HepG2 (cell line): ENCODE measurements at regions not wholly inside any gene's neighbourhood (a gene's known extent, or its start where the extent isn't known, plus 50 kb on each side); places are given as distances from the start of the nearest gene placed in this dataset.

Experiments
- CEBPB ChIP-seq: IDR thresholded peaks from 2 replicates; pipeline ENCODE4 v1.6.1; 2011; ENCODE audit warnings: low read depth, low read length, improper control_type of control experiment, borderline replicate concordance
- CTCF ChIP-seq: sonication (generic); formaldehyde crosslinking; IDR thresholded peaks from 2 replicates; pipeline ENCODE4 v1.5.0; 2020; ENCODE audit warnings: mild to moderate bottlenecking, missing genetic modification reagents, moderate library complexity
- FOXP4 ChIP-seq: sonication (generic); formaldehyde crosslinking; IDR thresholded peaks from 2 replicates; pipeline ENCODE4 v1.4.0; 2020; ENCODE audit warnings: missing genetic modification reagents
- ZBTB20 ChIP-seq: sonication (generic); formaldehyde crosslinking; IDR thresholded peaks from 2 replicates; pipeline ENCODE4 v1.8.1; 2023; ENCODE audit warnings: missing genetic modification reagents, low read depth, mild to moderate bottlenecking, borderline replicate concordance
- ZNF275 ChIP-seq: sonication (generic); formaldehyde crosslinking; IDR thresholded peaks from 2 replicates; pipeline ENCODE4 v1.8.0; 2022; ENCODE audit warnings: missing genetic modification reagents, mild to moderate bottlenecking, inconsistent platforms, borderline replicate concordance
- ZNF576 ChIP-seq: sonication (generic); formaldehyde crosslinking; IDR thresholded peaks from 2 replicates; pipeline ENCODE4 v1.4.0; 2020; ENCODE audit warnings: mild to moderate bottlenecking, missing genetic modification reagents

- TF ChIP-seq CTCF (CRISPR knock-in tag) (no peak), FOXP4 (no peak), ZNF576 (no peak), ZNF275 (CRISPR knock-in tag) (no peak), CEBPB (no peak), ZBTB20 (CRISPR knock-in tag) (no peak)
Observed at GRCh38 chr2:133732982-133733900, 165.0 kb upstream of the NCKAP5 start.
